ENCODE measurements at regions not wholly inside any gene's neighbourhood (a gene's known extent, or its start where the extent isn't known, plus 50 kb on each side); places are given as distances from the start of the nearest gene placed in this dataset.
A peak's percentile ranks its signal among the peaks of the same experiment; 100 is the strongest.

DNA sequence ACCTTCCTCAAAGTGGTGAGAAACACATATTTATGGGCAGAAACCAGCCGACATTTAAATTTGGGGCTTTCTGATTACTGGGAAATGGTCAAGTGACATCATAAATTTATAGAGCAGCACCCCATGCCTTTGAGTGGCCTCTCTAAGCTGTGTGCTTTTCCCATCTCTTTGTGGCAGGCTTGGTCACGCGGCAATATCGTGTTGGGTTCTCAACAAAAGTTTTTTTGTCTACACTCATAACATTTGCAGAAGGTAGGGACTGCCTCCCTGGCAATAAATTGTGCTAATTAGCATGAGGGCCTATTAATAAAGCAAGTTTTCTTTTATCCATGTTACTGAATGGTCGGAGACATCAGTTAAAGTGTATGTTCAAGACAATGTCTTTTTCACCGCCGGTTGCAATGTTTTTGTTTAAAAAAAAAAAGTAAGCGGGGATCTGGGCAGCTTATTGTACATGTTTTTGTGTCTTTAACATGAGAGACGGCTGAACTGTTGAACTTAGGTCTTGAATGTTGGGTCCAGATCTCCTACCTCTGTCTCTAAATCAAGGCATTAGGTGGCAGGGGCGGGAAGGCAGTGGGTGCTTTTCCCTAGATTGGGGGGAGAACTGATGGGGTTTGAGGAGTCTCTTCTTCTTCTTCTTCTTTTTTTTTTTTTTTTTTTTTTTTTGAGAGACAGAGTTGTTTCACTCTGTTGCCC, 193.3 kb downstream of the PHETA1 start:
- Histone ChIP-seq H3K4me3 (no peak overlapping the region), H3K9me3 (no peaks in the 10 kb centered on the region), H3K36me3 (no peaks in the 10 kb centered on the region), H3K27me3 (peaks cover 0 to 24% (median 0%) of the 10 kb centered on the region in 3 donors), H3K4me1 (peaks cover 0 to 18% (median 17%) of the 10 kb centered on the region in 4 donors), H3K27ac (no peak overlapping the region)
- intact Hi-C loops (cut with DNase I) = loop anchor here (2.0 kb wide), 1 partner anchor 239 kb away; no protein-coding TSS in a partner anchor
- WGBS, 2 donors = 58 to 61% methylated on average over 10 of the region's 10 CpGs
- DNase-seq = no peak
- no peak for TF ChIP-seq POLR2AphosphoS5 (IDR thresholded peaks at IDR 0.05)
- TF ChIP-seq, protein P1, sequence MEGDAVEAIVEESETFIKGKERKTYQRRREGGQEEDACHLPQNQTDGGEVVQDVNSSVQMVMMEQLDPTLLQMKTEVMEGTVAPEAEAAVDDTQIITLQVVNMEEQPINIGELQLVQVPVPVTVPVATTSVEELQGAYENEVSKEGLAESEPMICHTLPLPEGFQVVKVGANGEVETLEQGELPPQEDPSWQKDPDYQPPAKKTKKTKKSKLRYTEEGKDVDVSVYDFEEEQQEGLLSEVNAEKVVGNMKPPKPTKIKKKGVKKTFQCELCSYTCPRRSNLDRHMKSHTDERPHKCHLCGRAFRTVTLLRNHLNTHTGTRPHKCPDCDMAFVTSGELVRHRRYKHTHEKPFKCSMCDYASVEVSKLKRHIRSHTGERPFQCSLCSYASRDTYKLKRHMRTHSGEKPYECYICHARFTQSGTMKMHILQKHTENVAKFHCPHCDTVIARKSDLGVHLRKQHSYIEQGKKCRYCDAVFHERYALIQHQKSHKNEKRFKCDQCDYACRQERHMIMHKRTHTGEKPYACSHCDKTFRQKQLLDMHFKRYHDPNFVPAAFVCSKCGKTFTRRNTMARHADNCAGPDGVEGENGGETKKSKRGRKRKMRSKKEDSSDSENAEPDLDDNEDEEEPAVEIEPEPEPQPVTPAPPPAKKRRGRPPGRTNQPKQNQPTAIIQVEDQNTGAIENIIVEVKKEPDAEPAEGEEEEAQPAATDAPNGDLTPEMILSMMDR (IDR thresholded peaks at IDR 0.05) = no peak
- no peak for TF ChIP-seq EP300 (IDR thresholded peaks at IDR 0.05)
- no peak for TF ChIP-seq POLR2A (IDR thresholded peaks at IDR 0.05)

DNA sequence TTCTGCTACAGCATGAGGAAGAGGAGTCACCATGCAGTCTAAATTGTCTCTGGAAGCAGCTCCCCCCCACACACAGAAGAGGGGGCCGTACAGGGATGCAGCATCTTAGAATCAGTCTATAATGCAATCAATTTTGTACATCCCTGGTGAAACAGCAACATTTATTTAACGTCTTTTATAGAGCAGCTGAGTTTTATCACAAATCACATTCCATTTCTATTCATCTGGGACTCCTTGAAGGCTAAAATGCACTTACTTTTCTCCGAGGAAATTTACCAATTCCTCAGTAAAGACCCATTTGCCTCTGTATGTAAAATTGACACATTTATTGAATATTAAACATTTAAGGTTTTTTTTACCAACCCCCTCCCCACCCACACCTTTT, 193.9 kb downstream of the PHETA1 start:
- H3K4me3 ChIP-seq = no peak overlapping the region
- no peaks in the 10 kb centered on the region for H3K36me3 ChIP-seq
- H3K27ac ChIP-seq = no peak overlapping the region
- intact Hi-C loops (cut with DNase I) = loop anchor here (2.0 to 5.0 kb wide), 2 partner anchors 153 to 238 kb away; no protein-coding TSS in a partner anchor
- H3K4me1 ChIP-seq = peaks cover 0 to 12% (median 11%) of the 10 kb centered on the region in 4 donors
- H3K27me3 ChIP-seq = peaks cover 0 to 24% (median 0%) of the 10 kb centered on the region in 3 donors
- no peak for DNase-seq
- no peaks in the 10 kb centered on the region for H3K9me3 ChIP-seq
- no peak for TF ChIP-seq EP300 (IDR thresholded peaks at IDR 0.05)
- TF ChIP-seq POLR2AphosphoS5 (IDR thresholded peaks at IDR 0.05) = no peak
- TF ChIP-seq POLR2A (IDR thresholded peaks at IDR 0.05) = no peak
- TF ChIP-seq, protein P1 (IDR thresholded peaks at IDR 0.05) = no peak
- WGBS, 2 donors = 30 to 32% methylated on average over 3 of the region's 3 CpGs

DNA sequence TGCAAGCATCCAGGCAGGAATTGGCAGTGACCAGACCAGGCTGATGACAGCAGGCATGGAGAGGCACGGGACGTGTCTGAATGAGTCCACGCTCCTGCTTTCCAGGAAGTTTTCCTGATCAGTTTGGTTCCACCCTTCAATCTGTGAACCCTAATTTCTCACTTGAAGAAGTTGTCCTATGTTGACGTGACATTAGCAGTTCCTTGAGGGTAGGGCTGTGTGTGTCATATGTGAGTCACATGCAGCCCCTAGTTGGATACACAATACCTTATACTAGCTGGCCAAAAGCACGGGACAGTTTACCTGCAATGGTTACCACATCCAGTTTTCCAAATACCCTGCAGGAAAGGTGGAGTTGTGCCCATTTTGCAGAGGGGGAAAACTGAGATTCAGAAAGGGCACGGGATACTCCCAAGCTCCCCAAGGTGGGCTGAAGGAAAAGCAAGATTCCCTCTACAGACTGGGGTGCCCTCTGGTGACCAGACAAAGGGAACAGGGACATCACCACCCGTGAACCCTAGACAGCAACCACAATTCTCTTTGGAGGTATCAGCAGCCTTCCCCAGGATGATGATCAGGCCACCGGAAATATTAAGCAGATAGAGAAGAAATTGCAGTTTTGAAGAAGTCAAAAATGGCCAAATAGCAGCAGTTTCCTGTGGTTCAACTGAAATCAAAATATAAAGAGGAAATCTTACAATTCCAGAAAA, 194.5 kb downstream of the PHETA1 start:
- 50 to 64% methylated on average over 8 of the region's 8 CpGs for WGBS, 2 donors
- H3K27me3 ChIP-seq = peaks cover 0 to 24% (median 0%) of the 10 kb centered on the region in 3 donors

DNA sequence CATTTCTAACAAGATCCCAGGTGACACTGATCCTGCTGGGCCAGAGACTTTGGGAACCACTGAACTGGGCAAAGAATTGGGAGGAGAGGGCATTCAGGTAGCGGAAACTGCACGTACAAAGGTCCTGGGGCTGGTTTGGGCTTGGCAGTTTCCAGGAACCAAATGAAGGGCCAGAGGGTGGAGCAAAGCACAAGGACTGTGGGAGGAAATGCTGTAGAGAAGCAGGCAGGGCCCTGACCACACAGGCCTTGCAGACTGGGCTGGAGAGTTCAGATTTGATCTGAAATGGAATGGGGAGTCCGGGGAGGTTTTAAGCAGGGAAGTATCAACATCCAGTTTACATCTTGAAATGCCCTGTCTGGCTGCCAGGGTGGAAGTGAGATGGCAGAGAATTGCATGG, 195.1 kb downstream of the PHETA1 start:
- WGBS, 2 donors = 76 to 79% methylated on average over 3 of the region's 3 CpGs
- TF ChIP-seq, protein P1 (IDR thresholded peaks at IDR 0.05) = no peak
- no peak for TF ChIP-seq EP300 (IDR thresholded peaks at IDR 0.05)
- TF ChIP-seq POLR2A (IDR thresholded peaks at IDR 0.05) = no peak
- no peak for TF ChIP-seq POLR2AphosphoS5 (IDR thresholded peaks at IDR 0.05)
- no peaks in the 10 kb centered on the region for H3K36me3 ChIP-seq
- intact Hi-C loops (cut with DNase I) = loop anchor here (2.0 to 5.0 kb wide), 2 partner anchors 152 to 237 kb away; no protein-coding TSS in a partner anchor
- peaks cover 0 to 20% (median 0%) of the 10 kb centered on the region in 3 donors for H3K27me3 ChIP-seq
- H3K27ac ChIP-seq = no peak overlapping the region
- no peak for DNase-seq
- H3K4me1 ChIP-seq = peaks cover 0 to 9% (median 8%) of the 10 kb centered on the region in 4 donors
- H3K4me3 ChIP-seq = no peak overlapping the region
- no peaks in the 10 kb centered on the region for H3K9me3 ChIP-seq

More for the DNA sequence above, 194.5 kb downstream of the PHETA1 start:
- no peak for TF ChIP-seq EP300 (IDR thresholded peaks at IDR 0.05)
- TF ChIP-seq, protein P1 (IDR thresholded peaks at IDR 0.05) = peak in 1 of 4 experiments; percentile 30
- Histone ChIP-seq H3K27ac (no peak overlapping the region), H3K9me3 (no peaks in the 10 kb centered on the region), H3K36me3 (no peaks in the 10 kb centered on the region), H3K4me3 (no peak overlapping the region), H3K4me1 (peaks cover 0 to 12% (median 10%) of the 10 kb centered on the region in 4 donors)
- DNase-seq = no peak
- intact Hi-C loops (cut with DNase I) = loop anchor here (2.0 to 5.0 kb wide), 2 partner anchors 152 to 238 kb away; no protein-coding TSS in a partner anchor

Measured in sigmoid colon (tissue), 6 donors.